ENCODE measurements at regions not wholly inside any gene's neighbourhood (a gene's known extent, or its start where the extent isn't known, plus 50 kb on each side); places are given as distances from the start of the nearest gene placed in this dataset.
"Not testable (repeated sequence)": the region's sequence is repeated elsewhere in the genome, so short reads cannot be mapped to it uniquely, and the experiment has no call there.

- no peak for DNase-seq
Observed at GRCh38 chr11:92436034-92436920, 211.7 kb downstream of the FAT3 start.

GRCh38 chr11:92439133-92439532 is 214.5 kb downstream of the FAT3 start:
- no peak for DNase-seq

DNA sequence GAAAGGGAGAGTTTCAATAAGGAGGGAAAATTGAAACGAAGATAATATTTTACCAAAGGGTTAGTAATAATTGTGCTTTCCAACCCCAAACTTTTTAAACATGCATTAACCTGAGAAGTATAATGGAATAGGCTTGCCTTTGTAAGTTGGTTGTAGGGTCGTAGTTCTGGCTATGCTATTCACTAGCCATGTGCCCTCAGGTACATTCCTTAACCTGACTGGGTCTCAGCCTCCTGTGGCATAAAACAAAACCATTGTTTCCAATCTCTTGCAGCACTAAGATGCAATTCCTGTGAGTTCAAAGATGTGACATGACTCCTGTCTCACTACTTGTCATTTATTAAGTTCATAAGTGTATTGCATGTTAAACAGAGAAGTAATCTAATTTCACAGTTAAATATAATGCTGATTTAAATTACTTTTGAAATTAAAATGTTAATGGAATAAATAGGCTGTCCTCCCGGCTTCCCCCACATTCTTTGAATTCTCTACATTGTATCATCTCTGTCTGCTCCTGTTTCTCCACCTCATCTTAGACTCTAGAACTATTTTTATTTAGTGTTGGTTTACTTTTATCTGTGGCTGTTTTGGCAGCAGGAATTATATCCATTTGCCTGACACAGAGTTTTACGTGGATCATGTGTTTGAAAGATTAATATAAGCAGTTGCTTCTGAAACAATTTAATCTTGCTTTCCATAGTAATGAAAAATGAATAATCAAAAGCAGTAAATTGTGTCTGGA is 216.3 kb downstream of the FAT3 start:
- no peak for DNase-seq

GRCh38 chr11:92441443-92441726 is 216.8 kb downstream of the FAT3 start:
- no peak for DNase-seq

DNA sequence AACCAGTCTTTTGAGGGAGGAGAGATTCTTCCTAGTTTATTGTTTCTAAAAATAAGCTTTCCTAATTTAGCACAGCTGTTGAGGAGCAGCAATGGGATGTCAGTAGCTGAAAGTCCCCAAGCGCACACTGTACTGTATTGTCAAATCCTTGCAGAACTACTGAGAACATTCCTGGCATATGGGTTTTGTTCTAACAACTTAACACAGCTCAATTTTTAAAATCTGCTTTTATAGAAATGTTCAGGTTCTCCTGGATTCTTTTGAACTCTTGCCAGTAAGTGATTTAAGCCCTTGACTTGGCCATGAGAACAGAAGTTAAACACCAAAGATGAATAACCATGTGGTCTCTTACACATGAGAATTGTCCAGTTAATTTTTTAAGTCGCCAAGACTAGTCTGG is 218.6 kb downstream of the FAT3 start:
- no peak for DNase-seq

GRCh38 chr11:92447586-92447985 is 223.0 kb downstream of the FAT3 start:
- no peak for DNase-seq

DNA sequence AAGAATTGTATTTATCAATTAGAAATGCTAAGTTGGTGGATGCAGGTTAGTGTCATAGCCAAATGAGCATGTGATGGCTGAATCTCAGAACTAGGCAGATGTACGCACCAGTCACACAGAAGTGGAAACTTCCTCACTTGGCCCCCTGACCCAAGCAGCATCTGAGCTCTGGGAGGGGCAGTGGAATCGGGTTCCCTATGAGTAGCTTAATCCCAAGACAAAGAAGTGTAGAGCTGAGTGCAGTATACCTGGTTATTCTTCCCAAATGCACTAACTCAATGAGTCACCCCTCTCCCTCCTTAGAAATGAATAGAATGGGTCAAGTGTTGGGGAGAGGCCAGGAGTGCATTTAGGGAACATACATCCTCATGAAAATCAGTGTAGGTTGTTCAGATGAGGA is 224.6 kb downstream of the FAT3 start:
- DNase-seq = no peak

DNA sequence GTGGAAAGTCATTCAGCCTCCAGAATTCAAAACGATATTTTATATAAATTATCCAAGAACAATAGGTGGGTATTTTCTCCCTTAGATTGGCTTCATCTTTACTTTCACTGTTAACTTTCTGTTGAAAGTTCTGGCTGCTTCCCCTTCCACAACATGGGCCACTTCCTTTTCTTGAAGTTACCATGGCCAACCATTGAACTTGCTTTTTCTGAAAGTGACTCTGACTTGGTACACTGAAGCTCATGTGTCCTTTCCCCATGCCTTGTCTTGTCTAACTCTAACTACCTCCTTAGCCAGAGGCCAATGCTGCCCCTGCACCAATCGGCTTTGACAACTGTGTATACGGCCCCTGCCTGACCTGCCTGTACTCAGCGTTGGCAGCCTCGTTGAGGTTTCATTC is 225.2 kb downstream of the FAT3 start:
- no peak for DNase-seq

- DNase-seq = no peak
Observed at GRCh38 chr11:92451063-92451462, 226.4 kb downstream of the FAT3 start.

DNA sequence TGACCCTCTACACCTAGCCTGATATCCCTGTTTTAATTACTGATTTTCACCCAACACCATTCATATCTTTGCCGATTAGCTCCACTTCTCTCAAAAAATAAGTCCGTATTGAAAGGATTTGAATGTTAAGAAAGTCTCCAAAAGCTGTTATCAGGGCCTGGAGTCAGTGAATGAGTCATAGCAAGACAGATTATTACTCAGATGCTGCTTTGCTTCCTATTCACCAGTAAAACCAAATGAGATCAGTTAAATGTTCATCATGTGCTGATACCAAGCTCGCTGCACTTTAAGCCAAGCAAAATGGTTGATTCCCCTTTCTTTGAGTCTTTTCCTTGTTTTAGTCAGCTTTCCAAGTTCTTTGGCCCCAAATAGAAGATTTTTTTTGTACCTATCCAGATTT is 228.4 kb downstream of the FAT3 start:
- DNase-seq = no peak

DNA sequence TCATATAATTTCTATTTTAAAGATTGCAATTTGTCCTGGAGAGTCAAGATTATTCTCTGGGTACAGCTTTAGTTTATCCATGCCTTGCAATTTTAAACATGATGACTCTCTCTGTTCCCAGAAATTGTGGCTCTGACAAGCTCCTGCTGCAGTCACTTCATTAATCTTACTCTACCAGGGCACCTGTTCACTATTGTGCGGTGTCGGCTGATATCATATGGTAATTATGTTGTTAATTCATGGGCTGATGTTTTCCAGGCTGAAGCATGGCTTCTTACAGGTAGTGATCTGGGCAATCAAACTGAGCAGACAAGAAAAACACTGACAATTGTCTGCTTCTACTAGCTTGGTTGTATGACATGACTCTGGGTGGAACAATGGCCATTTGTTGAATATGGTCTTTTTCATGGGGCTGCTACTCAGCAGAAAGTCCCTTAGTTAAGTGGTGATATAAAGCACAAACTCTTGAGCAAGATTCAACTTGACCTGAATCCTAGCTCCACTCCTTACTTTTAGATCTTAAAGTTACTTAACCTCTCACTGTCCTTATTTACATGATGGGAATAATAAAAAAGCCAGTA is 230.7 kb downstream of the FAT3 start:
- DNase-seq = no peak

DNA sequence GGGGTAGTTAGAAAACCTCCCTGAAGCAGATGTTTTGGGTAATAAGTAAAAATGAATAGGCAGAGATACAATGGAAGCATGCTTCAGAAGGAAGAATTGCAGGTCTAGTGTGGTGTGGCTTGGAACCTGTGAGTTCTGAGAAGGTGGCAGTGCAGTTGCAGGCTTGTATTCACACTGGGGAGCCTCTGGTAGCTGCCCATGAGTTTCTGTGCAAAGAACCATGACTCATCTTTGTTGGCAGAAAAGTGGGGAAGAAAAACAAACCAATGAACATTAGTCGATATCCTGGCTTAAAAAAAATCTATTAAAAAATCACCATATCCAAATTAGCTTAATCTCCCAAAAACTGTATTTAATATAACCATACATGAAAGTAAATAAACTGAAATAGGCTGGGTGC is 232.6 kb downstream of the FAT3 start:
- no peak for DNase-seq

GRCh38 chr11:92458486-92458885 is 233.9 kb downstream of the FAT3 start:
- DNase-seq = no peak

DNA sequence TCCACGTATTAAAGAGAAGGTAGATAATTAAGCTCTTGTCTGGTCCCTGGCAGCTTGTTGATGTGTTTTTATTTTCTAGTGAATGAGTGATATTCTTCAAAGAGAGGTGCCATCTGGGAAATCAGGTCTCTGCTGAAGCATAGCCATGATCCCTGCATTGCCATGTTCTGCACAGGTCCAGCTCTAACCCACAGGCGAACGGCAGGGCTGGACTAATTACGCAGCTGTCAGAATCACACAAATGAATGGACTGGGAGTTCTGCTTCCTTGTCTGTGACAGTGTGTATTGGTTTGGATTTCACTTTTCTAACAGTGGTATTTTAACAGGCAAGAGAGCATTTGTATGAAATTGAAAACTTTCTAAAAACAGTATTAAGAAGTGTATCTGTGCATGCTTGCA is 235.6 kb downstream of the FAT3 start:
- no peak for DNase-seq

DNA sequence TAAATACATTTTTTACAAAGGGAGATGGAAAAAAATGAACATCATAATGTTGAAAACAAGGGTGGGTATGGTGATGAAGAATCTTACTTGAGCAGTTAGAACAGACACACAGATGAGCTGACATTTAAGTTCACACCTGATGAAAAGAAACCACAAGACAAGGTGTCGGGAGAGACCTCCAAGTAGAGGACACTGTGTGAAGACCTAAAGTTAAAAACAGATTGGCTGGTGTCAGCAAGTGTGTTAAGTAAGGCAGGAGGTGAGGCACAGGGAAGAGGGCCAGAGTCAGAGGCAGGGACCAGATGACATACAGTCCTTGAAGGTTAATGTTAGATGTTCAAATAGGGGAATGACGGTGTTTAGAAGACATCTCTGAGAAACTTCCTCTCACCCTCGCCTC is 236.8 kb downstream of the FAT3 start:
- DNase-seq = no peak

DNA sequence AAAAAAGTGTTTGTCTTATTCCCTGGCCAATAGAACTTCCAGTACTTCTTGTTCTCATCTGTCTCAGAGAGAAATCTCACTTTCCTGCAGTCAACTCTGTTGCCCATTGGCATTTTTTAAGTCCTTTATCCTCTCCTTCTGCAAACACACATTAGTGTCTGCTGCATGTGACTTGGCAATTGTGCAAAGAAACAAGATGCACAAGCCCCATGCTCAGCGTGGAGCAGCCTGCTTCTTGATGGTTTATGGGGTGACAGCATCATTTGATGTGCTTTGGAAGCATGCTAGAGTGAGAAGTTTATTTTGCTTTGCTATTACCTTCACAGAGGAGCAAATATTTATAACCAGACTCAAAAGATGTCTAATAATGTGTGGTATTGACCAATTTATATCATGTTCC is 238.2 kb downstream of the FAT3 start:
- no peak for DNase-seq

- DNase-seq = no peak
Observed at GRCh38 chr11:92464822-92465221, 240.2 kb downstream of the FAT3 start.

- DNase-seq = not testable (repeated sequence)
Observed at GRCh38 chr11:92465410-92465809, 240.8 kb downstream of the FAT3 start.

DNA sequence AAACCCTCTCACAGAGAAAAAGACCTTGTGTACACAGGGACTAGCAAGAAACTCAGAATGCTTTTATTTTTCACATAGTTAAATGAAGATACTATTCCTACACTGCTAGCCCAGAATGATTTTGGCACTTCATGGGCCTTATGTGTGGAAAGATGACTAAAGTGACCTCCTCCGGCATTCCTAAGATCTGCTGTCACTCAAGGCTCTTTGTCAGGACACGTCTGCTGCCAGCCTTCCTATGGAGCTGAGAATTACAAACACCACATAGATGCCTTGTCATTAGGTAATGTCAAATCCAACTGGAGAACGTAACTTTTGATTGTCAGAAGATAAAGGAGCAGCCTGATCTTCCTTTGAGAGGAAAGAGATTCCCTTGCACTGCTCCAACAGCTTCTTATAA is 249.1 kb downstream of the FAT3 start:
- DNase-seq = no peak

DNA sequence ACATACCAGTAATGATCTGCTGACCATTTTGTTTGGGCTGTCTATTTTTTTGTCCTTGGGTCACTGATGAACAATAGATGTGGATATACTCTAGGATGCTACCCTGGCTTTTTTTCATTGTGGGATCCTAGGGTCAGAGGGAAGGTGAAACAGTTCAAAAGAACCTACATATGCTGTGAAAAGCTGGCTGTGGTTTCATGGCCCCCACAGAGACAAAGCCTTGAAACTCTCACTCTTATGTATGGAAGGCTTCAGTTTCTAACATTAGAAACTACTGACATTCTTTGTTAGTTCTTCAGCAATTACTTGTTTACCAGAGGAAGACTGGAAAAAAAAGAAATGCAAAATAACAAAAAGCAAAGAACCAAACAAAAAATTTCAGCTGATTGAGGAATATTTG is 250.7 kb downstream of the FAT3 start:
- no peak for DNase-seq

- DNase-seq = no peak
Observed at GRCh38 chr11:92475819-92476218, 251.2 kb downstream of the FAT3 start.

GRCh38 chr11:92477686-92478085 is 253.1 kb downstream of the FAT3 start:
- DNase-seq = no peak

DNA sequence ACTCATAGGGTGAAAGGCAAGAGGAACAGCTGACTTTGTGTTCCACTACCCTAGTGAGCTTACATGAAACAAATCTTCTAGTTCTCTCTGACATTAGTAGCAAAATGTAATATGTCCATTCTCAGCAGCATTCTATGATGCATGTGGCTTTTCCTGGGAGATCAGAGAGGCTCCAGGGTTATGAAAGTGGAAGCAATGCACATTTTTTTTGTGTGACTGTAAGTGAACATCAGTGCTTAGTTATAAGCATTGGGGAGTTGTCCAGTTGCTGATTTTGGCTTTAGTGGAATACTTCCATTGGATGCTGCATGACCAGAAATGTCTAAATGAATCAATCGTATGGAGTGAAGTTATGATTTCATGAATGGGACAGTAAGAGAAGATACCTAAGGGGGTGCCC is 255.9 kb downstream of the FAT3 start:
- DNase-seq = no peak

Data from occipital lobe (tissue), 1 donor.